ENCODE measurements at regions not wholly inside any gene's neighbourhood (a gene's known extent, or its start where the extent isn't known, plus 50 kb on each side); places are given as distances from the start of the nearest gene placed in this dataset.

DNA sequence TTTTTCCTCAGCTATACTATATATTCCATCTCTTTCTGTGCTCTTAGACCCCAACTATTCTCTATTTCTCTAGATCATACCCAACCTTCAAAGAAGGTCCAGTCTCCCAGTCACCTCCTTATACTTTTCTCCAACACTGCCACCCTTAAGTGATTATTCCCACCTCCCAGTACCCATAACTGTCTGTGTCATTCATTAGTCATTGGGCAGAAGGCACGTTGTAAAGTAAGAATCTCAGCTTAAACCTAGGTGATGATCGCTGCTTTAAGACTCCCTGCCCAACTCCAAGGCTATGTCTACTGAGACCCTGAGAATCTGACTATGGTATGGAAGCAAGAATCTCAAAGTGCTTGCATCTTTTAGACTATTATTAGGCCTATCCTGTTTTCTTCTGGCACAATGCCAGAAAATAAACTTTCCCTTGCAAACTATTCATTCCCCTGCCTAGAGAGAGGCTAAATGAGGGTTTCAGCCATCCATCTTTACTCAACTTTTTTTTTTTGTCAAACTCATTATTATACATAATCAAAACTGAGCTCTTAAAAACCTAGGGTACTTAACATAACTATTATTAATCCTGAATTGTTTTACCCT, 174.3 kb upstream of the DPT start:
- H3K4me1 Mint-ChIP-seq (ENCODE audit: low read depth) = peaks cover 9% of the 10 kb centered on the region
- no peak for TF ChIP-seq CTCF (IDR thresholded peaks at IDR 0.05)
- no peak overlapping the region for H3K4me3 Mint-ChIP-seq (ENCODE audit: unreplicated experiment)

GRCh38 chr1:168905633-168906032, 176.6 kb upstream of the DPT start:
- no peaks in the 10 kb centered on the region for H3K27me3 Mint-ChIP-seq (ENCODE audit: low read depth)
- no peaks in the 10 kb centered on the region for H3K36me3 Mint-ChIP-seq (ENCODE audit: low read depth)
- DNase-seq (ENCODE audit: low spot score) = no peak
- H3K4me1 Mint-ChIP-seq (ENCODE audit: low read depth) = peaks cover 9% of the 10 kb centered on the region
- H3K9me3 Mint-ChIP-seq (ENCODE audit: low read depth) = no peaks in the 10 kb centered on the region
- TF ChIP-seq CTCF (IDR thresholded peaks at IDR 0.05) = no peak
- H3K4me3 Mint-ChIP-seq (ENCODE audit: unreplicated experiment) = no peak overlapping the region
- H3K27ac Mint-ChIP-seq (ENCODE audit: unreplicated experiment) = no peak overlapping the region

More for the DNA sequence above, 174.3 kb upstream of the DPT start:
- H3K27ac Mint-ChIP-seq (ENCODE audit: unreplicated experiment) = no peak overlapping the region
- no peak for DNase-seq (ENCODE audit: low spot score)
- H3K9me3 Mint-ChIP-seq (ENCODE audit: low read depth) = no peaks in the 10 kb centered on the region
- H3K27me3 Mint-ChIP-seq (ENCODE audit: low read depth) = no peaks in the 10 kb centered on the region
- H3K36me3 Mint-ChIP-seq (ENCODE audit: low read depth) = no peaks in the 10 kb centered on the region

DNA sequence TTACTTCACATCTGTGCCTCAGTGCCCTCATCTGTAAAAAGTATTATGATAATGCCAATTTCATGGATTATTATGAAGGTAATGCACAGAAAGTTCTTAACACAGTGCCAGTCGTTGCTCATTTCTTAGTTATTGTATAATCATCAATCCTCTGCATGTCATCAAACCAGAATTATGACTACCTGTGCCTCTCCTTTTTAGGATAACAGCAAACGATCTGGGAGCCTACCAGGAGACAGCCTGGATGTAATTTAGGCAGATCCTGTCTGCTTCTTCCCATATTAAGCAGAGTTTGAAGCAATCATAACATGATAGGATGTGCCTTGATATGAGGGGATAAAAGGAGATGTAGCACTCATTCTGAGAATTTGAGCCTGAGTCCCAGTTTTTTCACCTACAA, 177.4 kb upstream of the DPT start:
- H3K27ac Mint-ChIP-seq (ENCODE audit: unreplicated experiment) = no peak overlapping the region
- H3K36me3 Mint-ChIP-seq (ENCODE audit: low read depth) = no peaks in the 10 kb centered on the region
- no peak overlapping the region for H3K4me3 Mint-ChIP-seq (ENCODE audit: unreplicated experiment)
- TF ChIP-seq CTCF (IDR thresholded peaks at IDR 0.05) = no peak
- H3K9me3 Mint-ChIP-seq (ENCODE audit: low read depth) = no peaks in the 10 kb centered on the region
- DNase-seq (ENCODE audit: low spot score) = no peak
- H3K4me1 Mint-ChIP-seq (ENCODE audit: low read depth) = peaks cover 9% of the 10 kb centered on the region
- no peaks in the 10 kb centered on the region for H3K27me3 Mint-ChIP-seq (ENCODE audit: low read depth)

- Mint-ChIP-seq H3K27ac (ENCODE audit: unreplicated experiment) (no peak overlapping the region), H3K36me3 (ENCODE audit: low read depth) (no peaks in the 10 kb centered on the region), H3K4me1 (ENCODE audit: low read depth) (peaks cover 9% of the 10 kb centered on the region), H3K9me3 (ENCODE audit: low read depth) (no peaks in the 10 kb centered on the region), H3K27me3 (ENCODE audit: low read depth) (no peaks in the 10 kb centered on the region), H3K4me3 (ENCODE audit: unreplicated experiment) (no peak overlapping the region)
- DNase-seq (ENCODE audit: low spot score) = no peak
- no peak for TF ChIP-seq CTCF (IDR thresholded peaks at IDR 0.05)
Measured at GRCh38 chr1:168907053-168907452, 178.0 kb upstream of the DPT start.

GRCh38 chr1:168907786-168908348, 178.9 kb upstream of the DPT start:
- Mint-ChIP-seq H3K36me3 (ENCODE audit: low read depth) (no peaks in the 10 kb centered on the region), H3K27ac (ENCODE audit: unreplicated experiment) (no peak overlapping the region), H3K9me3 (ENCODE audit: low read depth) (no peaks in the 10 kb centered on the region), H3K4me3 (ENCODE audit: unreplicated experiment) (no peak overlapping the region), H3K4me1 (ENCODE audit: low read depth) (peaks cover 9% of the 10 kb centered on the region), H3K27me3 (ENCODE audit: low read depth) (no peaks in the 10 kb centered on the region)
- no peak for TF ChIP-seq CTCF (IDR thresholded peaks at IDR 0.05)
- DNase-seq (ENCODE audit: low spot score) = no peak
